ENCODE measurements at regions not wholly inside any gene's neighbourhood (a gene's known extent, or its start where the extent isn't known, plus 50 kb on each side); places are given as distances from the start of the nearest gene placed in this dataset.

DNA sequence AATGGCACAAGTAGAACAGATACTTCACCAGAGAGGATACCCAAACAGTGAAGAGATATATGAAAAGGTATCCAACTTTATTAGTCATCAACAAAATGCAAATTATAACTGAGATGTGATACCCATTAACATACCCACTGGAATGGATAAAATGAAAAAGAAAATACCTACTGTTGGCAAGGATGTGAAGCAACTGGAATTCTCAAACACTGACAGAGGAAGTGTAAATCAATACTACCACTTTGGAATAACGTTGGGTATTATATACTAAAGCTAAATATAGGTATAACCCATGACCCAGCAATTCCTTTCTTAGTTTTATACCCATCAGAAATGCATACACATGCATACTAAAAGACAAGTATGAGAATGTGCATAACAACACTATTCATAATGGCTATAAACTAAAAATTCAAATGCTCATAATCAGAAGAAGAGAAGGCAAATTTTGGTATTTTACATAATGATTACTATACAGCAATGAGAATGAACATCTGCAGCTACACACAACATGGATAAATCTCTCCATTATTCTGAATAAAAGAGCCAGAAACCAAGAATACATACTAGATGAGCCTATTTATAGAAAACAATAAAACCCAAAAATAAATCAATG, 80.6 kb downstream of the RPL27A start:
- TF ChIP-seq, protein P1, sequence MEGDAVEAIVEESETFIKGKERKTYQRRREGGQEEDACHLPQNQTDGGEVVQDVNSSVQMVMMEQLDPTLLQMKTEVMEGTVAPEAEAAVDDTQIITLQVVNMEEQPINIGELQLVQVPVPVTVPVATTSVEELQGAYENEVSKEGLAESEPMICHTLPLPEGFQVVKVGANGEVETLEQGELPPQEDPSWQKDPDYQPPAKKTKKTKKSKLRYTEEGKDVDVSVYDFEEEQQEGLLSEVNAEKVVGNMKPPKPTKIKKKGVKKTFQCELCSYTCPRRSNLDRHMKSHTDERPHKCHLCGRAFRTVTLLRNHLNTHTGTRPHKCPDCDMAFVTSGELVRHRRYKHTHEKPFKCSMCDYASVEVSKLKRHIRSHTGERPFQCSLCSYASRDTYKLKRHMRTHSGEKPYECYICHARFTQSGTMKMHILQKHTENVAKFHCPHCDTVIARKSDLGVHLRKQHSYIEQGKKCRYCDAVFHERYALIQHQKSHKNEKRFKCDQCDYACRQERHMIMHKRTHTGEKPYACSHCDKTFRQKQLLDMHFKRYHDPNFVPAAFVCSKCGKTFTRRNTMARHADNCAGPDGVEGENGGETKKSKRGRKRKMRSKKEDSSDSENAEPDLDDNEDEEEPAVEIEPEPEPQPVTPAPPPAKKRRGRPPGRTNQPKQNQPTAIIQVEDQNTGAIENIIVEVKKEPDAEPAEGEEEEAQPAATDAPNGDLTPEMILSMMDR (conservative IDR thresholded peaks at IDR 0.05), result no peak
- TF ChIP-seq EZH2 (IDR thresholded peaks at IDR 0.05; ENCODE audit: low read depth), result no peak
